ENCODE measurements at regions not wholly inside any gene's neighbourhood (a gene's known extent, or its start where the extent isn't known, plus 50 kb on each side); places are given as distances from the start of the nearest gene placed in this dataset.

DNA sequence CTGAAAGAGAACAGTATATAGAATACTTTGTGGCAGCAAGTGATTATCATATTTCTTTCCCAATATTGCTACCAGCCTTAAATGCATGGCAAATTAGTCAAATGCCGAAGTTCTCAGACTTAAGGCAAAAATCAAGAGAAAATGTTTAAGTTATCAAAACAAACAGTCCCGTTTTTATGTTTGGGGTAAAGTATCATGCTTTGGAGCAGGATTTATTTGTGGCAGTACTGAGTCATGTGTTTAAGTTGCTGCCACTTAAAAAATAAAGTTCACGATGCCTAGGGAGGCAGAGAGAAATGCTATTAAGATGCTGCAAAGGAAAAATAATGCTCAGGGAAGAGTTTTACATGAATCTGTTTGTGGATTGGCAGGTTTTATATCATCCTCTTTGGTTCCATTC lies 417.4 kb upstream of the MDFIC2 start:
- H3K27ac ChIP-seq (ENCODE audit: low read depth, low read length, poor library complexity, severe bottlenecking) = no peak overlapping the region
- intact Hi-C loops (cut with micrococcal nuclease; ENCODE audit: unreplicated experiment) = no loop called here
- H3K27me3 ChIP-seq (replicated peaks; ENCODE audit: insufficient read depth, low read depth, low read length, poor library complexity) = no peaks in the 10 kb centered on the region
- TF ChIP-seq, protein P1, sequence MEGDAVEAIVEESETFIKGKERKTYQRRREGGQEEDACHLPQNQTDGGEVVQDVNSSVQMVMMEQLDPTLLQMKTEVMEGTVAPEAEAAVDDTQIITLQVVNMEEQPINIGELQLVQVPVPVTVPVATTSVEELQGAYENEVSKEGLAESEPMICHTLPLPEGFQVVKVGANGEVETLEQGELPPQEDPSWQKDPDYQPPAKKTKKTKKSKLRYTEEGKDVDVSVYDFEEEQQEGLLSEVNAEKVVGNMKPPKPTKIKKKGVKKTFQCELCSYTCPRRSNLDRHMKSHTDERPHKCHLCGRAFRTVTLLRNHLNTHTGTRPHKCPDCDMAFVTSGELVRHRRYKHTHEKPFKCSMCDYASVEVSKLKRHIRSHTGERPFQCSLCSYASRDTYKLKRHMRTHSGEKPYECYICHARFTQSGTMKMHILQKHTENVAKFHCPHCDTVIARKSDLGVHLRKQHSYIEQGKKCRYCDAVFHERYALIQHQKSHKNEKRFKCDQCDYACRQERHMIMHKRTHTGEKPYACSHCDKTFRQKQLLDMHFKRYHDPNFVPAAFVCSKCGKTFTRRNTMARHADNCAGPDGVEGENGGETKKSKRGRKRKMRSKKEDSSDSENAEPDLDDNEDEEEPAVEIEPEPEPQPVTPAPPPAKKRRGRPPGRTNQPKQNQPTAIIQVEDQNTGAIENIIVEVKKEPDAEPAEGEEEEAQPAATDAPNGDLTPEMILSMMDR (conservative IDR thresholded peaks at IDR 0.05; ENCODE audit: low read depth, low read length) = no peak
- TF ChIP-seq EZH2 (IDR thresholded peaks at IDR 0.05; ENCODE audit: borderline replicate concordance, low read depth, low read length, poor library complexity, severe bottlenecking) = no peak
- BruUV-seq (replicated peaks) = no TSS peak
- ChIA-PET CTCF (no interaction called here), POLR2A (ENCODE audit: low non-redundant PET) (no interaction called here)
- no peaks in the 10 kb centered on the region for H3K36me3 ChIP-seq (ENCODE audit: insufficient read depth, low read length, poor library complexity, severe bottlenecking)
- no peaks in the 10 kb centered on the region for H3K9me3 ChIP-seq (ENCODE audit: low read depth, low read length, poor library complexity, severe bottlenecking)
- H3K4me1 ChIP-seq (ENCODE audit: insufficient read depth, low read length, poor library complexity, severe bottlenecking) = no peaks in the 10 kb centered on the region
- no peak overlapping the region for H3K4me3 ChIP-seq (ENCODE audit: low read depth, low read length, poor library complexity, severe bottlenecking)
- DNase-seq (ENCODE audit: low spot score) = no peak

GRCh38 chr3:70728311-70728710 lies 415.9 kb upstream of the MDFIC2 start:
- POLR2A ChIA-PET (ENCODE audit: low non-redundant PET) = no interaction called here
- CTCF ChIA-PET = no interaction called here
- Histone ChIP-seq H3K4me3 (ENCODE audit: low read depth, low read length, poor library complexity, severe bottlenecking) (no peak overlapping the region), H3K36me3 (ENCODE audit: insufficient read depth, low read length, poor library complexity, severe bottlenecking) (no peaks in the 10 kb centered on the region), H3K9me3 (ENCODE audit: low read depth, low read length, poor library complexity, severe bottlenecking) (no peaks in the 10 kb centered on the region), H3K27ac (ENCODE audit: low read depth, low read length, poor library complexity, severe bottlenecking) (no peak overlapping the region), H3K4me1 (ENCODE audit: insufficient read depth, low read length, poor library complexity, severe bottlenecking) (no peaks in the 10 kb centered on the region), H3K27me3 (replicated peaks; ENCODE audit: insufficient read depth, low read depth, low read length, poor library complexity) (no peaks in the 10 kb centered on the region)
- intact Hi-C loops (cut with micrococcal nuclease; ENCODE audit: unreplicated experiment) = no loop called here
- TF ChIP-seq, protein P1 (conservative IDR thresholded peaks at IDR 0.05; ENCODE audit: low read depth, low read length) = no peak
- TF ChIP-seq EZH2 (IDR thresholded peaks at IDR 0.05; ENCODE audit: borderline replicate concordance, low read depth, low read length, poor library complexity, severe bottlenecking) = no peak
- BruUV-seq (replicated peaks) = no TSS peak
- no peak for DNase-seq (ENCODE audit: low spot score)

DNA sequence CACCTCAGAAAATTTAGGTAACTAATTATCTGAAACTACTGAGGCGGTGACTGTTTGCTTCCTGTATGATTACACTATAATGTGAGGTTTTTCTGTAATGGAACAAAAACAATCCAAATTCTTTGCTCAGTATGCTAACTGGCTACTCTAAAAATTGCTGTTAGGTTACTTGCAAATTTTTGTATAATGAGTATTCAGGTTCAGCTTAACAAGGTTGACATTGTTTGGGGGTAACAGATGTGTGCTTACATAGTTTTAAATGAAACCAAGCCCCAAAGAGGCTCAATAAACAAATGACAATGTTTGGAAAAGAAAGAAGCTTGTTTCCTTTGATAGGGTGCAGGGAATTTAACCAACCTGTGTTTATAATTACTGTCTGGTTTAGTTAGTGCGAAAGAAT lies 414.5 kb upstream of the MDFIC2 start:
- Histone ChIP-seq H3K4me3 (ENCODE audit: low read depth, low read length, poor library complexity, severe bottlenecking) (no peak overlapping the region), H3K36me3 (ENCODE audit: insufficient read depth, low read length, poor library complexity, severe bottlenecking) (no peaks in the 10 kb centered on the region), H3K4me1 (ENCODE audit: insufficient read depth, low read length, poor library complexity, severe bottlenecking) (no peaks in the 10 kb centered on the region), H3K9me3 (ENCODE audit: low read depth, low read length, poor library complexity, severe bottlenecking) (no peaks in the 10 kb centered on the region), H3K27me3 (replicated peaks; ENCODE audit: insufficient read depth, low read depth, low read length, poor library complexity) (no peaks in the 10 kb centered on the region), H3K27ac (ENCODE audit: low read depth, low read length, poor library complexity, severe bottlenecking) (no peak overlapping the region)
- DNase-seq (ENCODE audit: low spot score) = no peak
- TF ChIP-seq EZH2 (IDR thresholded peaks at IDR 0.05; ENCODE audit: borderline replicate concordance, low read depth, low read length, poor library complexity, severe bottlenecking) = no peak
- TF ChIP-seq, protein P1 (conservative IDR thresholded peaks at IDR 0.05; ENCODE audit: low read depth, low read length) = no peak
- ChIA-PET POLR2A (ENCODE audit: low non-redundant PET) (no interaction called here), CTCF (no interaction called here)
- BruUV-seq (replicated peaks) = no TSS peak
- intact Hi-C loops (cut with micrococcal nuclease; ENCODE audit: unreplicated experiment) = no loop called here
